Keratinocyte (primary cell): ENCODE measurements at regions not wholly inside any gene's neighbourhood (a gene's known extent, or its start where the extent isn't known, plus 50 kb on each side); places are given as distances from the start of the nearest gene placed in this dataset.

Source experiments
- DNase-seq: peaks from one replicate; pipeline ENCODE4 v3.0.0-alpha.2; 2011; ENCODE audit warnings: low read depth, missing footprints, low spot score
- FAIRE-seq: peaks from 2 replicates; lab custom pipeline; 2011; peaks lifted over from hg19 to GRCh38; lab: Jason Lieb, UNC
- H2AFZ ChIP-seq: 2 replicates; pipeline ENCODE4 v1.6.0; 2012; ENCODE audit warnings: low read length, control low read depth, inconsistent platforms; ENCODE audit not compliant: control insufficient read depth
- H3K27ac ChIP-seq: 2 replicates; pipeline ENCODE4 v1.5.1; 2011; ENCODE audit warnings: low read length; ENCODE audit not compliant: control insufficient read depth, insufficient read depth
- H3K27me3 ChIP-seq: 3 replicates; pipeline ENCODE4 v1.6.0; 2011; ENCODE audit warnings: low read length; ENCODE audit not compliant: control insufficient read depth, insufficient read depth; ENCODE audit errors: extremely low read depth
- H3K36me3 ChIP-seq, 2 experiments: 2 replicates in 1 of 2; 3 replicates in 1 of 2; pipeline ENCODE4 v1.5.1; 2011; ENCODE audit warnings: low read length in 2 of 2, mild to moderate bottlenecking in 1 of 2; ENCODE audit not compliant: control insufficient read depth in 2 of 2, insufficient read depth in 2 of 2; ENCODE audit errors: extremely low read depth in 1 of 2
- H3K4me1 ChIP-seq: 3 replicates; pipeline ENCODE4 v1.5.1; 2011; ENCODE audit warnings: low read length; ENCODE audit not compliant: control insufficient read depth, insufficient read depth; ENCODE audit errors: extremely low read depth
- H3K4me2 ChIP-seq: 3 replicates; pipeline ENCODE4 v1.6.0; 2011; ENCODE audit warnings: low read depth, low read length; ENCODE audit not compliant: control insufficient read depth, insufficient read depth; ENCODE audit errors: extremely low read depth
- H3K4me3 ChIP-seq, 3 experiments: fragments of 200-600 bp in 1 of 3; sonication (generic) in 1 of 3; 2 replicates in 2 of 3; 3 replicates in 1 of 3; pipeline ENCODE4 v1.5.1; 2011 to 2016; ENCODE audit warnings: low read length in 3 of 3, mild to moderate bottlenecking in 3 of 3, control low read depth in 2 of 3, inconsistent platforms in 1 of 3, low read depth in 1 of 3, mixed read lengths in 1 of 3, mixed run types in 1 of 3, moderate library complexity in 1 of 3; ENCODE audit not compliant: control insufficient read depth in 2 of 3, insufficient read depth in 2 of 3; ENCODE audit errors: extremely low read depth in 1 of 3
- H3K79me2 ChIP-seq: 2 replicates; pipeline ENCODE4 v1.6.0; 2012; ENCODE audit warnings: low read length; ENCODE audit not compliant: control insufficient read depth, insufficient read depth
- H3K9ac ChIP-seq: 3 replicates; pipeline ENCODE4 v1.6.0; 2011; ENCODE audit warnings: low read length; ENCODE audit not compliant: control insufficient read depth, insufficient read depth; ENCODE audit errors: extremely low read depth
- H3K9me1 ChIP-seq: 3 replicates; pipeline ENCODE4 v1.6.0; 2011; ENCODE audit warnings: low read length; ENCODE audit not compliant: control insufficient read depth, insufficient read depth; ENCODE audit errors: extremely low read depth
- H3K9me3 ChIP-seq: 2 replicates; pipeline ENCODE4 v1.5.1; 2012; ENCODE audit warnings: low read depth, low read length; ENCODE audit not compliant: control insufficient read depth
- H4K20me1 ChIP-seq: 3 replicates; pipeline ENCODE4 v1.6.0; 2011; ENCODE audit warnings: low read length; ENCODE audit not compliant: control insufficient read depth, insufficient read depth; ENCODE audit errors: extremely low read depth
- EZH2 ChIP-seq: IDR thresholded peaks from one replicate; pipeline ENCODE4 v1.6.1; 2012; ENCODE audit warnings: inconsistent platforms, mild to moderate bottlenecking, low read length, moderate library complexity
- dilution Hi-C: fragments of 300-500 bp; cut with MboI; formaldehyde crosslinking; loops from one replicate; pipeline ENCODE4 v1.7.0; 2020; ENCODE audit warnings: low sequenced_read_pairs; ENCODE audit not compliant: extremely low pct_ligation_motif_present
- TF ChIP-seq, protein P1 (sequence below), 3 experiments: IDR thresholded peaks in 1 of 3; conservative IDR thresholded peaks in 1 of 3; optimal IDR thresholded peaks in 1 of 3; 2 replicates in 2 of 3; 3 replicates in 1 of 3; pipeline versions ENCODE3 to v1.5.1; 2011; ENCODE audit warnings: low read length in 3 of 3, mild to moderate bottlenecking in 3 of 3, moderate library complexity in 2 of 3, control low read depth in 1 of 3, inconsistent platforms in 1 of 3; ENCODE audit not compliant: insufficient read depth in 2 of 3; ENCODE audit errors: extremely low read depth in 1 of 3

DNA sequence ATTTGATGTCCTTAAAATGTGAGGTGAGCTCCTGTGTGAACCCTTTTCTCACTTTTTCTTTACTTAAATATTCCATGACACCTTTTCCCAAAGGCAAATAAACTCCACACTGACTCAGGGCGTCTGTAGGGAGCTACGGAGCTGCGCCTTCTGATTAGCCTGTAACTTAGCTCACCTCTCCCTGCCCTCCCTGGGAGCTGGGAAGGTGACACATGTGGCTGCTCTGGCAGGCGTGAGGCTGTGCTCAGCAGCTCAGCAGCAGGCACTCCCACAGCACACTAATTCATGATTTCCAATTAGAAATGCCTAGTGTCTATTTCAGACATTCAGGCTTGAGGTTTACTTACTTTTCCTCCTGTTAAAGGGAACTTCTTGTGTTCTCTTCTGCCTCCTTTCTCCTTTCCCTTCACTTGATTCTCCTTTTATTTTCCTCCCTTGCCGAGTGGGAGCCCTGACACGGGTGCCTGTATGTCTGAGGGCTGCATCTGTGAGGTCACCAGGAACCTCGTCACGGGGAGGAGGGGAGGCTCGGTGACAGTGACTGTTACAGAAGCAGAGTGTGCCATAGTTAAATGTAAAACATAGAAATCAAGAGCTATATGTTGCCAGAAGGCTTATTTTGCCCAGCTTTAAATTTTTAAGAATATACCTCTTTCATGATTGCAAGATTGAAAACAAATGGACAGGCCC, 437.1 kb downstream of the DCDC2C start:
- no peak overlapping the region for H3K9ac ChIP-seq
- H3K4me3 ChIP-seq: no peak overlapping the region
- TF ChIP-seq, protein P1, sequence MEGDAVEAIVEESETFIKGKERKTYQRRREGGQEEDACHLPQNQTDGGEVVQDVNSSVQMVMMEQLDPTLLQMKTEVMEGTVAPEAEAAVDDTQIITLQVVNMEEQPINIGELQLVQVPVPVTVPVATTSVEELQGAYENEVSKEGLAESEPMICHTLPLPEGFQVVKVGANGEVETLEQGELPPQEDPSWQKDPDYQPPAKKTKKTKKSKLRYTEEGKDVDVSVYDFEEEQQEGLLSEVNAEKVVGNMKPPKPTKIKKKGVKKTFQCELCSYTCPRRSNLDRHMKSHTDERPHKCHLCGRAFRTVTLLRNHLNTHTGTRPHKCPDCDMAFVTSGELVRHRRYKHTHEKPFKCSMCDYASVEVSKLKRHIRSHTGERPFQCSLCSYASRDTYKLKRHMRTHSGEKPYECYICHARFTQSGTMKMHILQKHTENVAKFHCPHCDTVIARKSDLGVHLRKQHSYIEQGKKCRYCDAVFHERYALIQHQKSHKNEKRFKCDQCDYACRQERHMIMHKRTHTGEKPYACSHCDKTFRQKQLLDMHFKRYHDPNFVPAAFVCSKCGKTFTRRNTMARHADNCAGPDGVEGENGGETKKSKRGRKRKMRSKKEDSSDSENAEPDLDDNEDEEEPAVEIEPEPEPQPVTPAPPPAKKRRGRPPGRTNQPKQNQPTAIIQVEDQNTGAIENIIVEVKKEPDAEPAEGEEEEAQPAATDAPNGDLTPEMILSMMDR (optimal IDR thresholded peaks at IDR 0.05 in 1 of 3, IDR thresholded peaks at IDR 0.05 in 1 of 3, conservative IDR thresholded peaks at IDR 0.05 in 1 of 3; ENCODE audit: extremely low read depth in 1 of 3, insufficient read depth in 2 of 3, low read length in 3 of 3): no peak
- TF ChIP-seq EZH2: no peak
- peaks cover 2% of the 10 kb centered on the region for H3K9me3 ChIP-seq
- no peaks in the 10 kb centered on the region for H3K9me1 ChIP-seq
- DNase-seq (no peak), FAIRE-seq (no peak)
- H4K20me1 ChIP-seq: no peaks in the 10 kb centered on the region
- no peak overlapping the region for H2AFZ ChIP-seq
- H3K79me2 ChIP-seq: no peaks in the 10 kb centered on the region
- no peaks in the 10 kb centered on the region for H3K4me1 ChIP-seq
- dilution Hi-C loops: no loop called here
- H3K27me3 ChIP-seq: no peaks in the 10 kb centered on the region
- no peak overlapping the region for H3K27ac ChIP-seq
- no peaks in the 10 kb centered on the region for H3K36me3 ChIP-seq
- H3K4me2 ChIP-seq: no peak overlapping the region

DNA sequence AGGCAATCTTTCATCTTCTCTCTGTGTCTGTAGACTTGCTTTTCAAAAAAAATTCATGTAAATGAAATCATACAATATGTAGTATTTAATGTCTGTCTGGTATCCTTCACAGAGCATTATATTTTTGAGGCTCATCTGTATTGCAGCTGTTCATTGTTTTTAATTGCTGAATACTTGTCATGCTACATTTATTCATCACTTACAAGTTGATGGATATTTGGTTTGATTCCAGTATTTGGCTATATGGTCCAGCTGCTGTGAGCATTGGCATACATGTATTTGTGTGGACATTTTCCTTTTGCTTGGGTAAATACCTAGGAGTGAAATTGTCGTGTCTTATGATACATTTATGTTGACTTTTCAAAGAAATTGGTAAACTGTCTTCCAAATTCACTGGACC, 441.4 kb downstream of the DCDC2C start:
- Histone ChIP-seq H3K9me3 (peaks cover 2% of the 10 kb centered on the region), H4K20me1 (no peaks in the 10 kb centered on the region), H3K9me1 (no peaks in the 10 kb centered on the region), H3K79me2 (no peaks in the 10 kb centered on the region), H3K27me3 (no peaks in the 10 kb centered on the region), H3K27ac (no peak overlapping the region), H3K4me1 (no peaks in the 10 kb centered on the region), H2AFZ (no peak overlapping the region), H3K9ac (no peak overlapping the region), H3K4me3 (no peak overlapping the region), H3K36me3 (no peaks in the 10 kb centered on the region), H3K4me2 (no peak overlapping the region)
- DNase-seq: no peak
- no peak for TF ChIP-seq EZH2
- TF ChIP-seq, protein P1 (optimal IDR thresholded peaks at IDR 0.05 in 1 of 3, IDR thresholded peaks at IDR 0.05 in 1 of 3, conservative IDR thresholded peaks at IDR 0.05 in 1 of 3; ENCODE audit: extremely low read depth in 1 of 3, insufficient read depth in 2 of 3, low read length in 3 of 3): no peak
- dilution Hi-C loops: no loop called here
- no peak for FAIRE-seq
